ENCODE measurements at regions not wholly inside any gene's neighbourhood (a gene's known extent, or its start where the extent isn't known, plus 50 kb on each side); places are given as distances from the start of the nearest gene placed in this dataset.

GRCh38 chr2:145161656-145162055 lies 641.7 kb upstream of the ZEB2 start:
- CTCF ChIA-PET: no interaction called here
- no TSS peak for BruUV-seq (replicated peaks)

DNA sequence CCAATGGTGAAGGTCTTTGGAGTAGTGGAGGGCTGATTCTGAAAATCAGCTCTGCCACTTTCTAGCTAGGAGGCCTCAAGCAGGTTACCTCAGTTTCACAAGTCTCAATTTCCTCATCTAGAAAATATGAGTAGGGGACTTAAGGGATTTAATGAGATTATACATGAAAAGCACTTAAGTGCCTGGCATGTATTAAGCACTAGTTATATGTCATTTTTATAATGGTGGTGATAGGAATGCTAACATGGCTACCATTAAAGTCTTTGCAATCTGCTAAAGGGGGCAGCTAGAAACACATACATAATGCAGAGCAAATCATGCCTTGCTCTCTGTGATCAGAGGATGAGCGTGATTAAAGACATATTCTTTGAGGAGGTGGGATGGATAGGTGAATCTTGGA lies 640.9 kb upstream of the ZEB2 start:
- intact Hi-C loops (cut with micrococcal nuclease; ENCODE audit: unreplicated experiment): no loop called here
- Histone ChIP-seq H3K36me3 (ENCODE audit: low read depth) (no peaks in the 10 kb centered on the region), H2AFZ (no peak overlapping the region), H4K20me1 (ENCODE audit: insufficient read depth) (no peaks in the 10 kb centered on the region), H3K4me1 (replicated peaks; ENCODE audit: insufficient read depth) (no peaks in the 10 kb centered on the region), H3K79me2 (ENCODE audit: low read depth) (no peaks in the 10 kb centered on the region), H3F3A (ENCODE audit: insufficient read depth, low read depth) (no peaks in the 10 kb centered on the region), H3K9me3 (ENCODE audit: insufficient read depth, low read depth) (no peaks in the 10 kb centered on the region; the same call in 1 of the 2 replicates), H3K4me3 (no peak overlapping the region), H3K9me2 (ENCODE audit: insufficient read depth) (no peaks in the 10 kb centered on the region), H3K27me3 (ENCODE audit: insufficient read depth, low read depth) (no peaks in the 10 kb centered on the region), H3K27ac (no peak overlapping the region), H3K4me2 (no peak overlapping the region)
- ChIA-PET CTCF (no interaction called here), POLR2A (ENCODE audit: unreplicated experiment) (no interaction called here)
- BruUV-seq (replicated peaks): no TSS peak
- TF ChIP-seq CTCF (conservative IDR thresholded peaks at IDR 0.05): no peak
- no peak for TF ChIP-seq EZH2 (IDR thresholded peaks at IDR 0.05; ENCODE audit: low read depth)
- no peak for DNase-seq

More at GRCh38 chr2:145161656-145162055, 641.7 kb upstream of the ZEB2 start:
- no peak overlapping the region for H3K4me3 ChIP-seq
- no peaks in the 10 kb centered on the region for H3K36me3 ChIP-seq (ENCODE audit: low read depth)
- TF ChIP-seq CTCF (conservative IDR thresholded peaks at IDR 0.05) (no peak), EZH2 (IDR thresholded peaks at IDR 0.05; ENCODE audit: low read depth) (no peak)
- no peaks in the 10 kb centered on the region; the same call in 1 of the 2 replicates for H3K9me3 ChIP-seq (ENCODE audit: insufficient read depth, low read depth)
- intact Hi-C loops (cut with micrococcal nuclease; ENCODE audit: unreplicated experiment): no loop called here
- POLR2A ChIA-PET (ENCODE audit: unreplicated experiment): no interaction called here
- H3K27ac ChIP-seq: no peak overlapping the region
- H3K4me1 ChIP-seq (replicated peaks; ENCODE audit: insufficient read depth): no peaks in the 10 kb centered on the region
- H3K4me2 ChIP-seq: no peak overlapping the region
- no peaks in the 10 kb centered on the region for H3K27me3 ChIP-seq (ENCODE audit: insufficient read depth, low read depth)
- H3F3A ChIP-seq (ENCODE audit: insufficient read depth, low read depth): no peaks in the 10 kb centered on the region
- H4K20me1 ChIP-seq (ENCODE audit: insufficient read depth): no peaks in the 10 kb centered on the region
- H3K9me2 ChIP-seq (ENCODE audit: insufficient read depth): no peaks in the 10 kb centered on the region
- no peaks in the 10 kb centered on the region for H3K79me2 ChIP-seq (ENCODE audit: low read depth)
- H2AFZ ChIP-seq: no peak overlapping the region
- DNase-seq: no peak

DNA sequence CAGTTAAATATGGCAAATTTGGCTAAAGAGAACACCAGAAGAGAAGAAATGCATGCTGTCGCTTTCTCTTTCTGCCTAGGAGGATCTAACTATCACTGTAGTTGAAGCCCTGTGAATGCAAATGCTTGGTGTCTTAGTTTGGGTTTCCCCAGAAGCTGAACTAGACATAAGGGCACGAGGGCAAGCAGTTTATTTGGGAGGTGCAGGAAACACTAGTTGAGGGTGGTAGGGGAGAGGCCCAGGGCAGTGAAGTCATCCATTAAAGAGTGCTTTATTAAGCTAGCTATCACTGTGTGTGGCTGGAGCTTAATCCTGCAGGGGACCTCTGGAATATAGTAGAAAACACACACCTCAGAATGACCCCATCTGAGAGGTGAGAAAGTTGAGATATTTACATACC lies 639.8 kb upstream of the ZEB2 start:
- Histone ChIP-seq H3K27me3 (ENCODE audit: insufficient read depth, low read depth) (no peaks in the 10 kb centered on the region), H3F3A (ENCODE audit: insufficient read depth, low read depth) (no peaks in the 10 kb centered on the region), H3K9me3 (ENCODE audit: insufficient read depth, low read depth) (no peaks in the 10 kb centered on the region; the same call in 1 of the 2 replicates), H3K36me3 (ENCODE audit: low read depth) (no peaks in the 10 kb centered on the region), H3K27ac (no peak overlapping the region), H4K20me1 (ENCODE audit: insufficient read depth) (no peaks in the 10 kb centered on the region), H3K9me2 (ENCODE audit: insufficient read depth) (no peaks in the 10 kb centered on the region), H3K4me2 (no peak overlapping the region), H2AFZ (no peak overlapping the region), H3K4me3 (no peak overlapping the region), H3K4me1 (replicated peaks; ENCODE audit: insufficient read depth) (no peaks in the 10 kb centered on the region), H3K79me2 (ENCODE audit: low read depth) (no peaks in the 10 kb centered on the region)
- BruUV-seq (replicated peaks): no TSS peak
- TF ChIP-seq CTCF (conservative IDR thresholded peaks at IDR 0.05) (no peak), EZH2 (IDR thresholded peaks at IDR 0.05; ENCODE audit: low read depth) (no peak)
- intact Hi-C loops (cut with micrococcal nuclease; ENCODE audit: unreplicated experiment): no loop called here
- no peak for DNase-seq
- CTCF ChIA-PET: no interaction called here
- POLR2A ChIA-PET (ENCODE audit: unreplicated experiment): no interaction called here
